ENCODE measurements at regions not wholly inside any gene's neighbourhood (a gene's known extent, or its start where the extent isn't known, plus 50 kb on each side); places are given as distances from the start of the nearest gene placed in this dataset.

DNA sequence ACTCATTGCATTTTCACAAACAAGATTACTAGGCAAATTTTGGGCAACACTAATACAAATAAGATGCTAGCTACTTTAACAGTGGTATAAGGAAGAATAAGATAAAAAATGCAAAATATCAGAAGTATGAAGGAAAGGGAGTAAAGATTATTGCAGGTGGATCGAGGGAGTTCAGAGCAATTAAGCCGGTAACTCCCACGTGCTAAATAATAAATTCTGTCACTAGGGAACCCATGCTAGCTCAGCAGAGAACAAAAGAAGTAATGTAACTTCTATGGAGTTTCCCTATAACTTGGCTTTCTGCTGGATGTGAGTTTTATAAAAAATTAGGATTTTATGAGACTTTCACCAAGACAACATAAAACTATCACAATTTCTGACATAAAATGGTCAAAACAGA lies 470.5 kb upstream of the RGS18 start:
- Histone ChIP-seq H3K27ac (no peak overlapping the region), H3K27me3 (replicated peaks; ENCODE audit: insufficient read depth) (no peaks in the 10 kb centered on the region), H3K4me3 (no peak overlapping the region), H3K36me3 (no peaks in the 10 kb centered on the region), H3K9me3 (no peaks in the 10 kb centered on the region), H3K4me1 (ENCODE audit: control insufficient read depth in 1 of 2, low read depth in 2 of 2) (no peaks in the 10 kb centered on the region)
- TF ChIP-seq, protein P1, sequence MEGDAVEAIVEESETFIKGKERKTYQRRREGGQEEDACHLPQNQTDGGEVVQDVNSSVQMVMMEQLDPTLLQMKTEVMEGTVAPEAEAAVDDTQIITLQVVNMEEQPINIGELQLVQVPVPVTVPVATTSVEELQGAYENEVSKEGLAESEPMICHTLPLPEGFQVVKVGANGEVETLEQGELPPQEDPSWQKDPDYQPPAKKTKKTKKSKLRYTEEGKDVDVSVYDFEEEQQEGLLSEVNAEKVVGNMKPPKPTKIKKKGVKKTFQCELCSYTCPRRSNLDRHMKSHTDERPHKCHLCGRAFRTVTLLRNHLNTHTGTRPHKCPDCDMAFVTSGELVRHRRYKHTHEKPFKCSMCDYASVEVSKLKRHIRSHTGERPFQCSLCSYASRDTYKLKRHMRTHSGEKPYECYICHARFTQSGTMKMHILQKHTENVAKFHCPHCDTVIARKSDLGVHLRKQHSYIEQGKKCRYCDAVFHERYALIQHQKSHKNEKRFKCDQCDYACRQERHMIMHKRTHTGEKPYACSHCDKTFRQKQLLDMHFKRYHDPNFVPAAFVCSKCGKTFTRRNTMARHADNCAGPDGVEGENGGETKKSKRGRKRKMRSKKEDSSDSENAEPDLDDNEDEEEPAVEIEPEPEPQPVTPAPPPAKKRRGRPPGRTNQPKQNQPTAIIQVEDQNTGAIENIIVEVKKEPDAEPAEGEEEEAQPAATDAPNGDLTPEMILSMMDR (IDR thresholded peaks at IDR 0.05): no peak
- DNase-seq (ENCODE audit: low spot score) (no peak), ATAC-seq (ENCODE audit: insufficient number of reproducible peaks, low FRiP score, low read depth) (no peak)

DNA sequence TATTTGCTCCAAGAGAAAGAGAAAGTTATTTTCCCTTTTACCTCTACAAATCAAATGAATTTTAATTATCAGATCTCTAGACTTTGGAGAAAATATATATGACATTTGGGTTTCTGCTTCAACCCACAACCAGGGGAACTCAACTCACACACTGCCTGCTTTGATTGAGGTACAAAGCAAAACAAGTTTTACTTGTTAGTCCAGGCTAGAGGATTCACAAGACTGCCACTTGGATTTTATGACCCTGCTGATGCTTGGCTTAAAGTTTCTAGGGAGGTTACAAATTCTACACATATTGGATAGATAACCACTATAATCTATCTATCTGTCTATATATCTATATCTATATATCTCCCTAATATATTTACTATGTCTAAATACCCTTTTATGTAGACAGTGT lies 467.3 kb upstream of the RGS18 start:
- ATAC-seq (ENCODE audit: insufficient number of reproducible peaks, low FRiP score, low read depth): no peak
- H3K4me1 ChIP-seq (ENCODE audit: control insufficient read depth in 1 of 2, low read depth in 2 of 2): no peaks in the 10 kb centered on the region
- no peak overlapping the region for H3K4me3 ChIP-seq
- no peaks in the 10 kb centered on the region for H3K27me3 ChIP-seq (replicated peaks; ENCODE audit: insufficient read depth)
- no peak overlapping the region for H3K27ac ChIP-seq
- DNase-seq (ENCODE audit: low spot score): no peak
- H3K36me3 ChIP-seq: no peaks in the 10 kb centered on the region
- TF ChIP-seq, protein P1 (IDR thresholded peaks at IDR 0.05): no peak
- no peaks in the 10 kb centered on the region for H3K9me3 ChIP-seq

DNA sequence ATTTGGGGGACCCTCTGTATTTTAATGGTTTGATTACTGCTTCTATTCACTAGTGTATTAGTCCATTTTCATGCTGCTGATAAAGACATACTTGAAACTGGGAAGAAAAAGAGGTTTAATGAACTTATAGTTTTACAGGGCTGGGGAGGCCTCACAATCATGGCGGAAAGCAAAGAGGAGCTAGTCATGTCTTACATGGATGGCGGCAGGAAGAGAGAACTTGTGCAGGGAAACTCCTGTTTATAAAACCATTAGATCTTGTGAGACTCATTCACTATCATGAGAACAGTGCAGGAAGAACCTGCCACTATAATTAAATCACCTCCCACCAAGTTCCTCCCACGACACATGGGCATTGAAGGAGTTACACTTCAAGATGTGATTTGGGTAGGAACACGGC lies 464.5 kb upstream of the RGS18 start:
- TF ChIP-seq, protein P1 (IDR thresholded peaks at IDR 0.05): no peak
- Histone ChIP-seq H3K9me3 (no peaks in the 10 kb centered on the region), H3K27ac (no peak overlapping the region), H3K36me3 (no peaks in the 10 kb centered on the region), H3K4me1 (ENCODE audit: control insufficient read depth in 1 of 2, low read depth in 2 of 2) (no peaks in the 10 kb centered on the region), H3K27me3 (replicated peaks; ENCODE audit: insufficient read depth) (no peaks in the 10 kb centered on the region), H3K4me3 (no peak overlapping the region)
- ATAC-seq (ENCODE audit: insufficient number of reproducible peaks, low FRiP score, low read depth) (no peak), DNase-seq (ENCODE audit: low spot score) (no peak)

DNA sequence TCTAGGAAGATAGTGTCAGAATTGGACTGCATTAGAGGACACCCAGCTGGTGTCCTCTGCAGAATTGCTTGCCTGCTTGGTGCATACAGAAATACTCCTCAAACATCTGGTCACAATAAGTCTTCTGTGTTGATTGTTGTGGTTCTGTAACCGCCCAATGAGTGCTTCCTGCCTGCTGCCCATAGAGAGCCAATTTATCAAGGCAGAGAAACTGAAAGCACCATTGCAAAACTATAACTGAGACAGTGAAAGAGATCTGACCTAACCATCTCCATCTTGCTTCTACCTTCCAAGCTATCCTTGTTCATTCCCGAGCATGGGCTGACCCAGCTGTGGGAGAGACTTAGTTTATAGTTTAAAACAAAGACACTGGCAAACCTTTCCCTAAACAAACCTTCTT lies 462.4 kb upstream of the RGS18 start:
- no peak for DNase-seq (ENCODE audit: low spot score)
- TF ChIP-seq, protein P1 (IDR thresholded peaks at IDR 0.05): no peak
- Histone ChIP-seq H3K4me1 (ENCODE audit: control insufficient read depth in 1 of 2, low read depth in 2 of 2) (no peaks in the 10 kb centered on the region), H3K9me3 (no peaks in the 10 kb centered on the region), H3K27ac (no peak overlapping the region), H3K36me3 (no peaks in the 10 kb centered on the region), H3K4me3 (no peak overlapping the region), H3K27me3 (replicated peaks; ENCODE audit: insufficient read depth) (no peaks in the 10 kb centered on the region)
- no peak for ATAC-seq (ENCODE audit: insufficient number of reproducible peaks, low FRiP score, low read depth)

DNA sequence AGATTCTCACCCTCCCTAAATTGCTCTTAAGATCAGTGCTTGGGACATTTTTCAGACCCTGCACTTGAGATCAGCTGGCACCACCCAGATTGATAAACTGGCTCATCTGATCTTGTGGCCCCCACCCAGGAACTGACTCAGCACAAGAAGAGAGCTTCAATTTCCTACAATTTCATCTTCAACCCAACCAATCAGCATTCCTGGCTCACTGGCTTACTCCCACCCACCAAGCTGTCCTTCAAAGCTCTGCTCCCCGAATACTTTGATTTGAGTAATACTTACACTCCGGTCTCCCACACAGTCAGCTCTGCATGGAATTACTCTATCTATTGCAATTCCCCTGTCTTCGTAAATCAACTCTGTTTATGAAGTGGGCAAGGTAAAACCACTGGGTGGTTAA lies 461.9 kb upstream of the RGS18 start:
- TF ChIP-seq, protein P1 (IDR thresholded peaks at IDR 0.05): no peak
- Histone ChIP-seq H3K4me1 (ENCODE audit: control insufficient read depth in 1 of 2, low read depth in 2 of 2) (no peaks in the 10 kb centered on the region), H3K36me3 (no peaks in the 10 kb centered on the region), H3K27me3 (replicated peaks; ENCODE audit: insufficient read depth) (no peaks in the 10 kb centered on the region), H3K4me3 (no peak overlapping the region), H3K27ac (no peak overlapping the region), H3K9me3 (no peaks in the 10 kb centered on the region)
- no peak for ATAC-seq (ENCODE audit: insufficient number of reproducible peaks, low FRiP score, low read depth)
- DNase-seq (ENCODE audit: low spot score): no peak
